ENCODE measurements at regions not wholly inside any gene's neighbourhood (a gene's known extent, or its start where the extent isn't known, plus 50 kb on each side); places are given as distances from the start of the nearest gene placed in this dataset.

GRCh38 chr6:91328241-91328640 is 741.4 kb upstream of the MAP3K7 start:
- H3K4me1 ChIP-seq (ENCODE audit: control insufficient read depth in 1 of 2, insufficient read depth in 2 of 2, low read length in 2 of 2) = no peaks in the 10 kb centered on the region
- no peaks in the 10 kb centered on the region for H3K27me3 ChIP-seq (ENCODE audit: control insufficient read depth in 1 of 2, insufficient read depth in 2 of 2, low read length in 2 of 2)
- no peaks in the 10 kb centered on the region for H3K9me3 ChIP-seq (ENCODE audit: control insufficient read depth in 1 of 2, low read length in 2 of 2)
- no peak overlapping the region for H3K27ac ChIP-seq (ENCODE audit: low read depth, low read length)
- no peak overlapping the region for H3K9ac ChIP-seq (ENCODE audit: low read depth in 1 of 2, low read length in 2 of 2)
- H3K36me3 ChIP-seq (ENCODE audit: control insufficient read depth in 1 of 2, insufficient read depth in 2 of 2, low read length in 2 of 2) = no peaks in the 10 kb centered on the region
- no peak overlapping the region for H3K4me3 ChIP-seq (ENCODE audit: low read depth in 1 of 2, low read length in 2 of 2)

GRCh38 chr6:91324711-91325110 is 737.8 kb upstream of the MAP3K7 start:
- Histone ChIP-seq H3K27me3 (ENCODE audit: control insufficient read depth in 1 of 2, insufficient read depth in 2 of 2, low read length in 2 of 2) (no peaks in the 10 kb centered on the region), H3K4me1 (ENCODE audit: control insufficient read depth in 1 of 2, insufficient read depth in 2 of 2, low read length in 2 of 2) (no peaks in the 10 kb centered on the region), H3K36me3 (ENCODE audit: control insufficient read depth in 1 of 2, insufficient read depth in 2 of 2, low read length in 2 of 2) (no peaks in the 10 kb centered on the region), H3K27ac (ENCODE audit: low read depth, low read length) (no peak overlapping the region), H3K9ac (ENCODE audit: low read depth in 1 of 2, low read length in 2 of 2) (no peak overlapping the region), H3K9me3 (ENCODE audit: control insufficient read depth in 1 of 2, low read length in 2 of 2) (no peaks in the 10 kb centered on the region), H3K4me3 (ENCODE audit: low read depth in 1 of 2, low read length in 2 of 2) (no peak overlapping the region)

GRCh38 chr6:91317984-91318383 is 731.1 kb upstream of the MAP3K7 start:
- no peak overlapping the region for H3K27ac ChIP-seq (ENCODE audit: low read depth, low read length)
- H3K27me3 ChIP-seq (ENCODE audit: control insufficient read depth in 1 of 2, insufficient read depth in 2 of 2, low read length in 2 of 2) = no peaks in the 10 kb centered on the region
- H3K36me3 ChIP-seq (ENCODE audit: control insufficient read depth in 1 of 2, insufficient read depth in 2 of 2, low read length in 2 of 2) = no peaks in the 10 kb centered on the region
- no peaks in the 10 kb centered on the region for H3K9me3 ChIP-seq (ENCODE audit: control insufficient read depth in 1 of 2, low read length in 2 of 2)
- H3K9ac ChIP-seq (ENCODE audit: low read depth in 1 of 2, low read length in 2 of 2) = no peak overlapping the region
- H3K4me3 ChIP-seq (ENCODE audit: low read depth in 1 of 2, low read length in 2 of 2) = no peak overlapping the region
- H3K4me1 ChIP-seq (ENCODE audit: control insufficient read depth in 1 of 2, insufficient read depth in 2 of 2, low read length in 2 of 2) = no peaks in the 10 kb centered on the region

- H3K4me3 ChIP-seq (ENCODE audit: low read depth in 1 of 2, low read length in 2 of 2) = no peak overlapping the region
- H3K4me1 ChIP-seq (ENCODE audit: control insufficient read depth in 1 of 2, insufficient read depth in 2 of 2, low read length in 2 of 2) = no peaks in the 10 kb centered on the region
- H3K9ac ChIP-seq (ENCODE audit: low read depth in 1 of 2, low read length in 2 of 2) = no peak overlapping the region
- H3K27ac ChIP-seq (ENCODE audit: low read depth, low read length) = no peak overlapping the region
- no peaks in the 10 kb centered on the region for H3K27me3 ChIP-seq (ENCODE audit: control insufficient read depth in 1 of 2, insufficient read depth in 2 of 2, low read length in 2 of 2)
- H3K9me3 ChIP-seq (ENCODE audit: control insufficient read depth in 1 of 2, low read length in 2 of 2) = no peaks in the 10 kb centered on the region
- no peaks in the 10 kb centered on the region for H3K36me3 ChIP-seq (ENCODE audit: control insufficient read depth in 1 of 2, insufficient read depth in 2 of 2, low read length in 2 of 2)
Observed at GRCh38 chr6:91317247-91317835, 730.5 kb upstream of the MAP3K7 start.

- Histone ChIP-seq H3K27me3 (ENCODE audit: control insufficient read depth in 1 of 2, insufficient read depth in 2 of 2, low read length in 2 of 2) (no peaks in the 10 kb centered on the region), H3K4me1 (ENCODE audit: control insufficient read depth in 1 of 2, insufficient read depth in 2 of 2, low read length in 2 of 2) (no peaks in the 10 kb centered on the region), H3K27ac (ENCODE audit: low read depth, low read length) (no peak overlapping the region), H3K9me3 (ENCODE audit: control insufficient read depth in 1 of 2, low read length in 2 of 2) (no peaks in the 10 kb centered on the region), H3K36me3 (ENCODE audit: control insufficient read depth in 1 of 2, insufficient read depth in 2 of 2, low read length in 2 of 2) (no peaks in the 10 kb centered on the region), H3K9ac (ENCODE audit: low read depth in 1 of 2, low read length in 2 of 2) (no peak overlapping the region), H3K4me3 (ENCODE audit: low read depth in 1 of 2, low read length in 2 of 2) (no peak overlapping the region)
Observed at GRCh38 chr6:91310178-91310577, 723.3 kb upstream of the MAP3K7 start.

GRCh38 chr6:91305755-91306154 is 718.9 kb upstream of the MAP3K7 start:
- Histone ChIP-seq H3K27me3 (ENCODE audit: control insufficient read depth in 1 of 2, insufficient read depth in 2 of 2, low read length in 2 of 2) (no peaks in the 10 kb centered on the region), H3K27ac (ENCODE audit: low read depth, low read length) (no peak overlapping the region), H3K9ac (ENCODE audit: low read depth in 1 of 2, low read length in 2 of 2) (no peak overlapping the region), H3K36me3 (ENCODE audit: control insufficient read depth in 1 of 2, insufficient read depth in 2 of 2, low read length in 2 of 2) (no peaks in the 10 kb centered on the region), H3K4me1 (ENCODE audit: control insufficient read depth in 1 of 2, insufficient read depth in 2 of 2, low read length in 2 of 2) (no peaks in the 10 kb centered on the region), H3K9me3 (ENCODE audit: control insufficient read depth in 1 of 2, low read length in 2 of 2) (no peaks in the 10 kb centered on the region), H3K4me3 (ENCODE audit: low read depth in 1 of 2, low read length in 2 of 2) (no peak overlapping the region)

- Histone ChIP-seq H3K9me3 (ENCODE audit: control insufficient read depth in 1 of 2, low read length in 2 of 2) (no peaks in the 10 kb centered on the region), H3K4me1 (ENCODE audit: control insufficient read depth in 1 of 2, insufficient read depth in 2 of 2, low read length in 2 of 2) (no peaks in the 10 kb centered on the region)
Observed at GRCh38 chr6:91304521-91304920, 717.6 kb upstream of the MAP3K7 start.

GRCh38 chr6:91303326-91303725 is 716.5 kb upstream of the MAP3K7 start:
- no peak overlapping the region for H3K4me3 ChIP-seq (ENCODE audit: low read depth in 1 of 2, low read length in 2 of 2)
- H3K4me1 ChIP-seq (ENCODE audit: control insufficient read depth in 1 of 2, insufficient read depth in 2 of 2, low read length in 2 of 2) = no peaks in the 10 kb centered on the region
- no peak overlapping the region for H3K27ac ChIP-seq (ENCODE audit: low read depth, low read length)
- no peak overlapping the region for H3K9ac ChIP-seq (ENCODE audit: low read depth in 1 of 2, low read length in 2 of 2)
- no peaks in the 10 kb centered on the region for H3K9me3 ChIP-seq (ENCODE audit: control insufficient read depth in 1 of 2, low read length in 2 of 2)
- H3K27me3 ChIP-seq (ENCODE audit: control insufficient read depth in 1 of 2, insufficient read depth in 2 of 2, low read length in 2 of 2) = no peaks in the 10 kb centered on the region
- no peaks in the 10 kb centered on the region for H3K36me3 ChIP-seq (ENCODE audit: control insufficient read depth in 1 of 2, insufficient read depth in 2 of 2, low read length in 2 of 2)

More at GRCh38 chr6:91304521-91304920, 717.6 kb upstream of the MAP3K7 start:
- no peaks in the 10 kb centered on the region for H3K27me3 ChIP-seq (ENCODE audit: control insufficient read depth in 1 of 2, insufficient read depth in 2 of 2, low read length in 2 of 2)
- H3K4me3 ChIP-seq (ENCODE audit: low read depth in 1 of 2, low read length in 2 of 2) = no peak overlapping the region
- H3K9ac ChIP-seq (ENCODE audit: low read depth in 1 of 2, low read length in 2 of 2) = no peak overlapping the region
- no peaks in the 10 kb centered on the region for H3K36me3 ChIP-seq (ENCODE audit: control insufficient read depth in 1 of 2, insufficient read depth in 2 of 2, low read length in 2 of 2)
- no peak overlapping the region for H3K27ac ChIP-seq (ENCODE audit: low read depth, low read length)

GRCh38 chr6:91299544-91300491 is 712.9 kb upstream of the MAP3K7 start:
- no peak overlapping the region for H3K9ac ChIP-seq (ENCODE audit: low read depth in 1 of 2, low read length in 2 of 2)
- no peak overlapping the region for H3K4me3 ChIP-seq (ENCODE audit: low read depth in 1 of 2, low read length in 2 of 2)
- H3K27me3 ChIP-seq (ENCODE audit: control insufficient read depth in 1 of 2, insufficient read depth in 2 of 2, low read length in 2 of 2) = no peaks in the 10 kb centered on the region
- H3K4me1 ChIP-seq (ENCODE audit: control insufficient read depth in 1 of 2, insufficient read depth in 2 of 2, low read length in 2 of 2) = no peaks in the 10 kb centered on the region
- no peak overlapping the region for H3K27ac ChIP-seq (ENCODE audit: low read depth, low read length)
- H3K9me3 ChIP-seq (ENCODE audit: control insufficient read depth in 1 of 2, low read length in 2 of 2) = no peaks in the 10 kb centered on the region
- no peaks in the 10 kb centered on the region for H3K36me3 ChIP-seq (ENCODE audit: control insufficient read depth in 1 of 2, insufficient read depth in 2 of 2, low read length in 2 of 2)

- no peak overlapping the region for H3K27ac ChIP-seq (ENCODE audit: low read depth, low read length)
- no peaks in the 10 kb centered on the region for H3K36me3 ChIP-seq (ENCODE audit: control insufficient read depth in 1 of 2, insufficient read depth in 2 of 2, low read length in 2 of 2)
- no peak overlapping the region for H3K4me3 ChIP-seq (ENCODE audit: low read depth in 1 of 2, low read length in 2 of 2)
- no peaks in the 10 kb centered on the region for H3K9me3 ChIP-seq (ENCODE audit: control insufficient read depth in 1 of 2, low read length in 2 of 2)
- no peaks in the 10 kb centered on the region for H3K4me1 ChIP-seq (ENCODE audit: control insufficient read depth in 1 of 2, insufficient read depth in 2 of 2, low read length in 2 of 2)
- no peaks in the 10 kb centered on the region for H3K27me3 ChIP-seq (ENCODE audit: control insufficient read depth in 1 of 2, insufficient read depth in 2 of 2, low read length in 2 of 2)
- no peak overlapping the region for H3K9ac ChIP-seq (ENCODE audit: low read depth in 1 of 2, low read length in 2 of 2)
Observed at GRCh38 chr6:91298543-91299145, 711.8 kb upstream of the MAP3K7 start.
